ENCODE measurements at regions not wholly inside any gene's neighbourhood (a gene's known extent, or its start where the extent isn't known, plus 50 kb on each side); places are given as distances from the start of the nearest gene placed in this dataset.
A peak's percentile ranks its signal among the peaks of the same experiment; 100 is the strongest.
"Not testable (repeated sequence)": the region's sequence is repeated elsewhere in the genome, so short reads cannot be mapped to it uniquely, and the experiment has no call there.

DNA sequence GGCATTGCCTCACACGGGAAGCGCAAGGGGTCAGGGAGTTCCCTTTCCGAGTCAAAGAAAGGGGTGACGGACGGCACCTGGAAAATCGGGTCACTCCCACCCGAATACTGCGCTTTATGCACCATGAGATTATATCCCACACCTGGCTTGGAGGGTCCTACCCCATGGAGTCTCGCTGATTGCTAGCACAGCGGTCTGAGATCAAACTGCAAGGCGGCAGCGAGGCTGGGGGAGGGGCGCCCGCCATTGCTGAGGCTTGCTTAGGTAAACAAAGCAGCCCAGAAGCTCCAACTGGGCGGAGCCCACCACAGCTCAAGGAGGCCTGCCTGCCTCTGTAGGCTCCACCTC is 145.1 kb upstream of the BCL6 start:
- H3K36me3 Mint-ChIP-seq, H3K4me3 Mint-ChIP-seq, H3K27ac Mint-ChIP-seq, H3K27me3 Mint-ChIP-seq, DNase-seq, H3K4me1 Mint-ChIP-seq, H3K9me3 Mint-ChIP-seq: not testable (repeated sequence)

GRCh38 chr3:187896646-187897045 is 151.4 kb upstream of the BCL6 start:
- H3K36me3 Mint-ChIP-seq = no peaks in the 10 kb centered on the region
- DNase-seq = no peak
- peaks cover 4% of the 10 kb centered on the region for H3K4me1 Mint-ChIP-seq
- no peaks in the 10 kb centered on the region for H3K27me3 Mint-ChIP-seq
- H3K27ac Mint-ChIP-seq = no peak overlapping the region
- H3K4me3 Mint-ChIP-seq = no peak overlapping the region
- H3K9me3 Mint-ChIP-seq = no peaks in the 10 kb centered on the region

- H3K4me1 Mint-ChIP-seq = peaks cover 8% of the 10 kb centered on the region
These were observed 154.0 kb upstream of the BCL6 start for GRCh38 chr3:187899246-187899645.

DNA sequence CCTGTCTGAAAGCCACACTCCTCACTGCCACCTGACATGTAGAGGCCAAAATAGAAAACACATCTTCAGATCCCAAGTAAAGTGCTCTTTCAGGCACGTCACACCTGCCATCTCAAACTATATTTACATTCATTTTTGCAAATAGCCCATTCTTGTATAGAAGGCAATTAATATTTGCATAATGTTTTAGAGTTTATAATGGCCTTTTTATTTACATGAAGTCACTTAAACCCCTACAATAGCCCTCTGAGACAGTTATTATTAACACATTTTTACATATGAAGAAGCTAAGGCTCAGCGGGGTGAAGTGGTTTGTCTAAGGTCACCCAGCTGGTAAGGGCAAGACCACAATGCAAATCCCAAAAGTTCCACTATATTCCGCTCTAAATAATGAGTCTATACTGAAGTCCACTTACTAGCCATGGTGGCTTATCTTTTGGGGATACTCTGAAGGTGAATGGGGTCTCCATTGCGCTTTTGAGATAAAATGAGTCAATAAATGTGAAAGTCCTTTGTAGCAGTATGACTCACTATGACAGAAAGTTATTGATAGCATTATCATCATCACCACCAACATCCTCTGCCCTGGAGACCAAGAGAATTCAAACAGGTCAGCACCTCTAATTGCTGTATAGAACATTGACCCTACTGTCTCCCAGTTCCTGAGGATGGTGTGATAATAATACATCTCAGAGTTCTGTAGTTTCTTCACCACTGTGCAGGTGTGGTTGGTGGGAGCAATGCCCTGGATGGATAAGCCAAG is 155.9 kb upstream of the BCL6 start:
- Mint-ChIP-seq H3K9me3 (no peaks in the 10 kb centered on the region), H3K4me3 (no peak overlapping the region), H3K27ac (no peak overlapping the region), H3K4me1 (peaks cover 8% of the 10 kb centered on the region), H3K36me3 (no peaks in the 10 kb centered on the region), H3K27me3 (no peaks in the 10 kb centered on the region)
- no peak for DNase-seq

More at GRCh38 chr3:187899246-187899645, 154.0 kb upstream of the BCL6 start:
- no peaks in the 10 kb centered on the region for H3K9me3 Mint-ChIP-seq
- no peak for DNase-seq
- no peak overlapping the region for H3K4me3 Mint-ChIP-seq
- no peak overlapping the region for H3K27ac Mint-ChIP-seq
- no peaks in the 10 kb centered on the region for H3K36me3 Mint-ChIP-seq
- no peaks in the 10 kb centered on the region for H3K27me3 Mint-ChIP-seq

GRCh38 chr3:187902041-187902471 is 156.8 kb upstream of the BCL6 start:
- Mint-ChIP-seq H3K27me3 (no peaks in the 10 kb centered on the region), H3K36me3 (no peaks in the 10 kb centered on the region), H3K9me3 (no peaks in the 10 kb centered on the region), H3K4me3 (no peak overlapping the region), H3K27ac (no peak overlapping the region), H3K4me1 (peaks cover 8% of the 10 kb centered on the region)
- no peak for DNase-seq

GRCh38 chr3:187902936-187903335 is 157.7 kb upstream of the BCL6 start:
- Mint-ChIP-seq H3K9me3 (no peaks in the 10 kb centered on the region), H3K36me3 (no peaks in the 10 kb centered on the region), H3K27ac (no peak overlapping the region), H3K4me3 (no peak overlapping the region), H3K4me1 (peaks cover 8% of the 10 kb centered on the region), H3K27me3 (no peaks in the 10 kb centered on the region)
- DNase-seq = no peak

- no peaks in the 10 kb centered on the region for H3K27me3 Mint-ChIP-seq
- no peaks in the 10 kb centered on the region for H3K36me3 Mint-ChIP-seq
- peaks cover 8% of the 10 kb centered on the region for H3K4me1 Mint-ChIP-seq
These were observed 158.4 kb upstream of the BCL6 start for GRCh38 chr3:187903697-187904096.

DNA sequence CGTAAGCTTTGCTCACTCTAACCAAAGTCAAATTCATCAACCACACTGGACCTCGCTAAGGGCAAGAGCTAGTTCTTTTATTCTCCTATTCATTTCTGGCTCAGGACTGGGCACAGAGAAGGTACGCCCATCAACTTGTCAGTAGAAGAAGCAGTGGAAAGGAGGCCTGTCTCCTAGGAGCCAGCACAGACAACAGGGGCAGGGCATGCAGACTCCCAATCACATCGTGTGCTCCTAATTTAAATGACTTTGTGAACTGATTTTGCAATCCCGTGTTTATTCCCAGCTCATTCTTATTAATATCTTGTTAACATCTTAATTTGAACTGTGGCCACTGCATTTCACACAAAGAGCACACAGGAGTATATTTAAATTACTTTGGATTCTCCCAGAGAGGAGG is 161.1 kb upstream of the BCL6 start:
- H3K9me3 Mint-ChIP-seq = no peaks in the 10 kb centered on the region
- peaks cover 16% of the 10 kb centered on the region for H3K4me1 Mint-ChIP-seq
- DNase-seq = no peak
- no peak overlapping the region for H3K4me3 Mint-ChIP-seq
- H3K27me3 Mint-ChIP-seq = no peaks in the 10 kb centered on the region
- no peaks in the 10 kb centered on the region for H3K36me3 Mint-ChIP-seq
- H3K27ac Mint-ChIP-seq = no peak overlapping the region

More at GRCh38 chr3:187903697-187904096, 158.4 kb upstream of the BCL6 start:
- H3K4me3 Mint-ChIP-seq = no peak overlapping the region
- DNase-seq = no peak
- no peak overlapping the region for H3K27ac Mint-ChIP-seq
- H3K9me3 Mint-ChIP-seq = no peaks in the 10 kb centered on the region

GRCh38 chr3:187906920-187907319 is 161.7 kb upstream of the BCL6 start:
- H3K27ac Mint-ChIP-seq = no peak overlapping the region
- no peak overlapping the region for H3K4me3 Mint-ChIP-seq
- DNase-seq = no peak
- no peaks in the 10 kb centered on the region for H3K9me3 Mint-ChIP-seq
- no peaks in the 10 kb centered on the region for H3K27me3 Mint-ChIP-seq
- peaks cover 11% of the 10 kb centered on the region for H3K4me1 Mint-ChIP-seq
- H3K36me3 Mint-ChIP-seq = no peaks in the 10 kb centered on the region

DNA sequence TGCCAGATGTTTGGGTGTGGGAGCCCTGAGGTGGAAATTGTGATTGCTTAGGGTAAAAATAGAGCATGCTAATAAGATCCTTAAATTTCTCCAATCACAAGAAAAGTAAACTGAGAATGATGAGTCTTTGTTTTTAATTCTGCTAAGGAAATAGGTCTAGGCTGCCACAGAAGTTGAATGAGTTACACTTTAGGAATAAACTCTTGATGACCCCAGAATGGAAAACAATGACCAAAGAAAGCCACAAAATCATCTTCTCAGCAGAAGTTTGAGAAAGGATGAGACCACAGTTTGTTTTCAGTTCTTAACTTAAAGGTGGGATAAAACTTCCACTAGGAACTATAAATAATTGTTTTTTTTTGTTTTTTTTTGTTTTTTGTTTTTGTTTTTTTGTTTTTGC is 164.6 kb upstream of the BCL6 start:
- Mint-ChIP-seq H3K27ac (no peak overlapping the region), H3K4me3 (no peak overlapping the region), H3K27me3 (no peaks in the 10 kb centered on the region), H3K9me3 (no peaks in the 10 kb centered on the region), H3K36me3 (no peaks in the 10 kb centered on the region), H3K4me1 (peaks cover 15% of the 10 kb centered on the region)
- DNase-seq = no peak

DNA sequence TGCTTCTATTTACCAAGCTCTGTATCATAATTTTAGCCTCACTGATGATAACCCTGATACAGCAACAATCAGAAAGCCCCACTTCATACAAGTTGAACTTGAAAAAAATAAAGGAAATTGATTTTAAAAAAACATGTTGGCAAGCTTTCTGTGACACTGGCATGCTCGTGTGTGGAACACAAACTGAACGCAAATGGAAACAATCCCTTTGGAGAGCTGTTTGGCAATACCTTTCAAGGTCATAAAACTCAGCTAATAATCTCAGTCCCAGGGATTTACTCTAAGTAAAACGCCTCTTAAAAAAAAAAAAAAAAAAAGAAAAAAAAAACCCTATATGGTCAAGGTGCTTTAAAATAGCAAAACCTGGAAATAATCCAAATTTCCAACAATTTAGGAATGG is 166.7 kb upstream of the BCL6 start:
- Mint-ChIP-seq H3K36me3 (no peaks in the 10 kb centered on the region), H3K9me3 (no peaks in the 10 kb centered on the region), H3K4me1 (peaks cover 33% of the 10 kb centered on the region), H3K27ac (no peak overlapping the region), H3K27me3 (no peaks in the 10 kb centered on the region), H3K4me3 (no peak overlapping the region)
- no peak for DNase-seq

- no peak for DNase-seq
- Mint-ChIP-seq H3K4me3 (no peak overlapping the region), H3K36me3 (no peaks in the 10 kb centered on the region), H3K27ac (no peak overlapping the region), H3K27me3 (no peaks in the 10 kb centered on the region), H3K9me3 (peaks cover 2% of the 10 kb centered on the region), H3K4me1 (peaks cover 46% of the 10 kb centered on the region)
These were observed 168.4 kb upstream of the BCL6 start for GRCh38 chr3:187913617-187914033.

DNA sequence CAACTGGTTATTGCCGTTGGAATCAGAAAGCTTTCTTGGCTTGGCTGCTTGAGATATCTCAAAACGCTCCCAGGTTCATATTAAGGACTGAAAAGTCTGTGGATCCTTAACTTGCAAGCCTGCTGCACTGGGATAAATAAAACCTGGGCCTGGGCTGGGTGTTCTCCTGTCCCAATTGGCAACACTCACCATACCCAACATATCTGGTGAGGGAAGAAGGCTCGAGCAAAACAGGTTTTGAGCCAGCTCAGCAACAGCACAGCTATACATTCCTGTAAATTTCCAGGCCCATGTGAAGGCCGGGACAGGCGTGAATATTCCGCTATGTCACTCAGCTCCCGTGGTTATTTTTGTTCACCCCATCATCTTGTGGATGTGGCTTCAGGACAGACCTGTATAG is 169.0 kb upstream of the BCL6 start:
- Mint-ChIP-seq H3K27ac (no peak overlapping the region), H3K27me3 (no peaks in the 10 kb centered on the region), H3K4me3 (no peak overlapping the region), H3K36me3 (no peaks in the 10 kb centered on the region), H3K9me3 (peaks cover 2% of the 10 kb centered on the region), H3K4me1 (peaks cover 52% of the 10 kb centered on the region)
- no peak for DNase-seq

DNA sequence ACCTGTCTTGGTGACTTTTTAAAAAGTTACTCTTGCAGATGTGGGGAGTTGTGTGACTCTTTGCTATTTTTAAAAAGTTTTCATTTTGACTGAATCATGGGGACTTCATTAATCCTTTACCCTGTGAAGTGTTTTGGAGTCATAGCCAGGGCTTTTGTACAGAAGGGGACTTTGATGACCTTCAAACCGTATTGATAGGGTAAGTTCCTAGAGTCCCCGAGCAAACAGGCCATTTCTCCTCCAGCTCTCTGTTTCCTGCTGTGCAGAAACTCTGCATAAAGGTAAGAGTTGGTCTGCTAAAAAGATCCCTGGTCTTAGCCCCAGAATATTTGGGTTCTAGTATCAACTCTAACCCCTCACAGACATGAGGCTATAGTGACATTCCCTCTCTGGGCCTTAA is 170.8 kb upstream of the BCL6 start:
- peaks cover 4% of the 10 kb centered on the region for H3K9me3 Mint-ChIP-seq
- H3K27ac Mint-ChIP-seq = no peak overlapping the region
- DNase-seq = no peak
- H3K36me3 Mint-ChIP-seq = peaks cover 3% of the 10 kb centered on the region
- H3K4me3 Mint-ChIP-seq = no peak overlapping the region
- H3K4me1 Mint-ChIP-seq = peaks cover 62% of the 10 kb centered on the region
- no peaks in the 10 kb centered on the region for H3K27me3 Mint-ChIP-seq

DNA sequence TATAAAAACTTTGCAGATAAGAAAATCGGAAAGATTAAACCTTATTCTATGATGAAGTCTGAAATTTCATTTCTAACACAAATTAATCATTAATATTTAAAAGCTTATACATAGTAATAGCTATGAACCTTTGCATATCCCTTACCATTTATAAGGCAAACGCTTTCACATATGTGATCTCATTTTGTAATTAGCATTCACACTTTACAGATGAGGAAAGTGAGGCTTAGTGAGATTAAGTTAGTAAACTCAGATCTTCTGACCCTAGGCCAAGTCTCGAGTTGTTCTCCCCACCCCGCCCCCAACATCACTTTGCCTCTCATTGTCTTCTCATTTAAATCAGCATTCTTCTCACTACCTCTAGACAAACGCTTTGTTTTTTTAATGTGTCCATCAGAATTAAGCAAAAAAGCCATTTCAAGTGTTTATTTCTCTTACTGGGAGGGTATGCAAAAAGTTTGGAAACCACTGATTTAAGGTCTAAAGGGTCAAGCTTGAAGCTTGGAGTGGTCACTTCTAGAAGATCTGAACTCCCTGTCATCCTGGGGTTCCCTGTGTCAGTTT is 172.9 kb upstream of the BCL6 start:
- Mint-ChIP-seq H3K4me1 (peaks cover 75% of the 10 kb centered on the region), H3K27ac (peak overlapping the region; percentile 97), H3K4me3 (no peak overlapping the region), H3K27me3 (no peaks in the 10 kb centered on the region), H3K36me3 (peaks cover 4% of the 10 kb centered on the region), H3K9me3 (peaks cover 4% of the 10 kb centered on the region)
- no peak for DNase-seq

- H3K9me3 Mint-ChIP-seq = peaks cover 10% of the 10 kb centered on the region
These were observed 173.8 kb upstream of the BCL6 start for GRCh38 chr3:187919048-187919447.

More at GRCh38 chr3:187919048-187919447, 173.8 kb upstream of the BCL6 start:
- no peaks in the 10 kb centered on the region for H3K27me3 Mint-ChIP-seq
- H3K4me3 Mint-ChIP-seq = peak overlapping the region; percentile 72
- DNase-seq = peak; percentile 67
- peak overlapping the region; percentile 97 for H3K27ac Mint-ChIP-seq
- peaks cover 9% of the 10 kb centered on the region for H3K36me3 Mint-ChIP-seq
- peaks cover 75% of the 10 kb centered on the region for H3K4me1 Mint-ChIP-seq
